ENCODE measurements at regions not wholly inside any gene's neighbourhood (a gene's known extent, or its start where the extent isn't known, plus 50 kb on each side); places are given as distances from the start of the nearest gene placed in this dataset.

- TF ChIP-seq POLR2AphosphoS5 (IDR thresholded peaks at IDR 0.05): no peak
- TF ChIP-seq CTCF (IDR thresholded peaks at IDR 0.05): no peak
- TF ChIP-seq POLR2A (IDR thresholded peaks at IDR 0.05): no peak
- no peak for TF ChIP-seq EP300 (IDR thresholded peaks at IDR 0.05)
Observed at GRCh38 chr20:52427960-52428359, 236.4 kb upstream of the ZFP64 start.
